Upper lobe of left lung (tissue), 6 donors: ENCODE measurements at regions not wholly inside any gene's neighbourhood (a gene's known extent, or its start where the extent isn't known, plus 50 kb on each side); places are given as distances from the start of the nearest gene placed in this dataset.

Experiments
- ATAC-seq, 2 donors: fragments of 200-7000 bp; cut with Tn5 transposase; one replicate each; pipeline ENCODE4 v1.9.1; 2022; ENCODE audit warnings: mild to moderate bottlenecking in 2 of 2, moderate library complexity in 2 of 2; ENCODE audit not compliant: low FRiP score in 2 of 2
- DNase-seq, 2 donors: peaks; one replicate each; pipeline ENCODE4 v3.0.0-alpha.2; 2019 to 2020
- H3K27ac ChIP-seq, 4 donors: fragments of 200-600 bp; sonication (generic); one replicate each; pipeline ENCODE4 v1.5.1; 2016 to 2019
- H3K27me3 ChIP-seq, 4 donors: fragments of 200-600 bp; sonication (generic); one replicate each; pipeline ENCODE4 v1.5.1; 2017 to 2019
- H3K36me3 ChIP-seq, 4 donors: fragments of 200-600 bp; sonication (generic); one replicate each; pipeline ENCODE4 v1.5.1; 2016 to 2019
- H3K4me1 ChIP-seq, 4 donors: fragments of 200-600 bp; sonication (generic); one replicate each; pipeline ENCODE4 v1.5.1; 2018 to 2019
- H3K4me3 ChIP-seq, 4 donors: fragments of 200-600 bp; sonication (generic); one replicate each; pipeline ENCODE4 v1.5.1; 2017 to 2019; ENCODE audit warnings: mild to moderate bottlenecking in 2 of 4, moderate library complexity in 1 of 4
- H3K9me3 ChIP-seq, 4 donors: fragments of 200-600 bp; sonication (generic); one replicate each; pipeline ENCODE4 v1.5.1; 2018 to 2019
- CTCF ChIP-seq, 6 experiments: fragments of 450-650 bp in 4 of 6; fragments of 200-600 bp in 2 of 6; sonication (generic) in 2 of 6; IDR thresholded peaks; one replicate each; pipeline ENCODE4 v1.5.1; 2016 to 2019; ENCODE audit warnings: antibody characterized with exemption in 6 of 6
- EP300 ChIP-seq, 4 donors: sonication (generic); formaldehyde crosslinking; IDR thresholded peaks; one replicate each; pipeline ENCODE4 v1.5.1; 2017; ENCODE audit warnings: antibody characterized with exemption in 4 of 4, control low read depth in 2 of 4
- POLR2A ChIP-seq, 4 donors: fragments of 450-650 bp; IDR thresholded peaks; one replicate each; pipeline ENCODE4 v1.5.1; 2016 to 2017; ENCODE audit warnings: antibody characterized with exemption in 4 of 4, mild to moderate bottlenecking in 2 of 4
- POLR2AphosphoS5 ChIP-seq, 2 donors: sonication (generic); formaldehyde crosslinking; IDR thresholded peaks; one replicate each; pipeline ENCODE4 v1.5.1; 2017; ENCODE audit warnings: antibody characterized with exemption in 2 of 2
- WGBS, 2 donors: methylation state at CpG; one replicate each; pipeline ENCODE4 v1.1.5; 2017 to 2018; 5-methylcytosine and 5-hydroxymethylcytosine counted together
- donor health status: DM: no; HTN: no; CAD: no; lungs with moderate emphysema.
- donor health status: DM: no; HTN: yes; CAD: no; lungs with severe emphysema.

- Histone ChIP-seq H3K27me3 (no peaks in the 10 kb centered on the region), H3K9me3 (no peaks in the 10 kb centered on the region), H3K27ac (no peak overlapping the region), H3K36me3 (no peaks in the 10 kb centered on the region), H3K4me1 (no peaks in the 10 kb centered on the region), H3K4me3 (no peak overlapping the region)
- no peak for DNase-seq
- ATAC-seq: peak in 1 of 2 donors; percentile 8
- 45 to 50% methylated on average over 7 to 9 of the region's 9 CpGs for WGBS, 2 donors
- TF ChIP-seq EP300 (IDR thresholded peaks at IDR 0.05): no peak
- TF ChIP-seq POLR2AphosphoS5 (IDR thresholded peaks at IDR 0.05): no peak
- no peak for TF ChIP-seq CTCF (IDR thresholded peaks at IDR 0.05)
- TF ChIP-seq POLR2A (IDR thresholded peaks at IDR 0.05): no peak
Measured at GRCh38 chr6:131381052-131381708, 191.8 kb upstream of the ARG1 start.

GRCh38 chr6:131381709-131382093 lies 191.3 kb upstream of the ARG1 start:
- no peak for ATAC-seq
- Histone ChIP-seq H3K27ac (no peak overlapping the region), H3K4me3 (no peak overlapping the region), H3K27me3 (no peaks in the 10 kb centered on the region), H3K36me3 (no peaks in the 10 kb centered on the region), H3K9me3 (no peaks in the 10 kb centered on the region), H3K4me1 (no peaks in the 10 kb centered on the region)
- WGBS, 2 donors: 64 to 71% methylated on average over 7 of the region's 7 CpGs
- DNase-seq: no peak
- TF ChIP-seq POLR2AphosphoS5 (IDR thresholded peaks at IDR 0.05): no peak
- no peak for TF ChIP-seq EP300 (IDR thresholded peaks at IDR 0.05)
- TF ChIP-seq CTCF (IDR thresholded peaks at IDR 0.05): no peak
- no peak for TF ChIP-seq POLR2A (IDR thresholded peaks at IDR 0.05)

DNA sequence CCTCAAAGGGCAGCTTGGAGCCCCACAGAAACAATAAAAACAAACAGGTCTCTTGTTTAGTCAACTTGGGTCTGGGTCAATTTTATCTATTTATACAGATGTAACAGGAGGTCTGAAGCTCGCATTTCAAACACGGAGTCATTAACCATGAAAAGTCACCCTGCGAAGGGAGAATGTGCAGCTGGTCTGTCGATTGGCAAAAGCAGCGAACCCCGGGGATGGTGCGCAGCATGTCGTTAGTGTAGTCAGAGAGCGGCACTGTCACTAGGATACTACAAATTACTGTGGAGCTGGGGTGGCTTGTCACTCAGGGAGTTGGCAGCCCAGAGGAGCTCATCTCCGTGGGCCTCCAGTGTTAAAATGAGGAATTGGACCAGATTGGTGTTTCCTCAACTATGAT lies 190.4 kb upstream of the ARG1 start:
- Histone ChIP-seq H3K27ac (no peak overlapping the region), H3K9me3 (no peaks in the 10 kb centered on the region), H3K4me1 (no peaks in the 10 kb centered on the region), H3K4me3 (no peak overlapping the region), H3K27me3 (no peaks in the 10 kb centered on the region), H3K36me3 (no peaks in the 10 kb centered on the region)
- TF ChIP-seq EP300 (IDR thresholded peaks at IDR 0.05) (no peak), CTCF (IDR thresholded peaks at IDR 0.05) (no peak), POLR2AphosphoS5 (IDR thresholded peaks at IDR 0.05) (no peak), POLR2A (IDR thresholded peaks at IDR 0.05) (no peak)
- 74% methylated on average over 10 of the region's 10 CpGs for WGBS, 2 donors
- no peak for DNase-seq
- no peak for ATAC-seq

GRCh38 chr6:131383421-131384411 lies 189.3 kb upstream of the ARG1 start:
- no peak overlapping the region for H3K4me3 ChIP-seq
- H3K4me1 ChIP-seq: no peaks in the 10 kb centered on the region
- no peaks in the 10 kb centered on the region for H3K36me3 ChIP-seq
- no peak overlapping the region for H3K27ac ChIP-seq
- no peak for DNase-seq
- H3K9me3 ChIP-seq: no peaks in the 10 kb centered on the region
- no peak for ATAC-seq
- WGBS, 2 donors: 65 to 75% methylated on average over 5 to 6 of the region's 6 CpGs
- no peak for TF ChIP-seq EP300 (IDR thresholded peaks at IDR 0.05)
- TF ChIP-seq POLR2A (IDR thresholded peaks at IDR 0.05): no peak
- no peak for TF ChIP-seq CTCF (IDR thresholded peaks at IDR 0.05)
- TF ChIP-seq POLR2AphosphoS5 (IDR thresholded peaks at IDR 0.05): no peak
- no peaks in the 10 kb centered on the region for H3K27me3 ChIP-seq
